AG20443 (cell line): ENCODE measurements at regions not wholly inside any gene's neighbourhood (a gene's known extent, or its start where the extent isn't known, plus 50 kb on each side); places are given as distances from the start of the nearest gene placed in this dataset.

Experiments used
- DNase-seq: peaks from one replicate; pipeline ENCODE4 v3.0.0; 2012; ENCODE audit warnings: low spot score, mixed read lengths

GRCh38 chr9:110143485-110143884 lies 64.5 kb downstream of the C9orf152 start:
- DNase-seq = no peak

DNA sequence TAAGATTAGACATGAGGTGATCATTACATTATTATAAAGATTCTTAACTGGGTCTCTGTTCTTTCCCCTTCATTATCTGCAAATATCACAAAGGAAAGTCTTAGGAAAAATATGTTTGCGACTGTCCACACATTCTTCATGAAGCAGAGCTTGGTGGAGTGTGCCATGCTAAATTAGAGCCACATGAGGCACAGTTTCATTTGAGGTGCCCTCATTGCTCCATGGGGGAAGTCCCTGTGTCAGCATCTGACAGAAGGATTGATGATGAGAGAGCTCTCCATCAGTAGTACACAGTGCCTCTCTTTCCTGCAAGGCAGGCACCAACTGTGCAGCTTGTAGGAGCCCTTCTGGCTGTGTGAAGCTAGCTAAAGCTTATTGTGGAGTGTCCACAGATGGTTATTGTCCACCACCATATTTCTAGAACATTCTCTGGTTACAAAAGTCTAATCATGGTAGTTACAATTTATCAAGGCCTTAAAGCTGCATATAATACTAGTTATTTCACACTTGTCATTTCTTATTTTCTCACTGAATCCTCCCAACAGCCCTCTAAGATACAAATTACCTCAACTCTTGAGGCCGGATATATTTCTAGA lies 63.9 kb downstream of the C9orf152 start:
- DNase-seq = no peak

DNA sequence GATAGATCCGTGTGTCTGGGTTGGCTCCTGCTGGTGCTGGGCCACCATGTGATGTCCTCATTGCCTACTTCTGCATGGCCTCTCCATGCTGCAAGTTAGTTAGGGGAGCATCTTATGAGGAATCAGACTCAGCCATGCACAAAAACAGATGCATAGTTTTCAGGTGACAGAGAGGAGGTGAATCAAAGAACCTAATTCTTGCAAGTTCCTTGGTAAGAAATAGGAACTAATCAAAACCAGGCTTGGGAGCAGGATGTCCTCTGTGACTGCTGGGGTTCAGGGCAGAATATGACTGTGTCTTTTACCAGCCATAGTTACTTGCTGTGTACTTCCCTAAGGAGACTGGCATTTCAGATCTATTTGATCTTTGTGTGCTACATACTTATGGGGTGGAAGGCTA lies 61.6 kb downstream of the C9orf152 start:
- no peak for DNase-seq

DNA sequence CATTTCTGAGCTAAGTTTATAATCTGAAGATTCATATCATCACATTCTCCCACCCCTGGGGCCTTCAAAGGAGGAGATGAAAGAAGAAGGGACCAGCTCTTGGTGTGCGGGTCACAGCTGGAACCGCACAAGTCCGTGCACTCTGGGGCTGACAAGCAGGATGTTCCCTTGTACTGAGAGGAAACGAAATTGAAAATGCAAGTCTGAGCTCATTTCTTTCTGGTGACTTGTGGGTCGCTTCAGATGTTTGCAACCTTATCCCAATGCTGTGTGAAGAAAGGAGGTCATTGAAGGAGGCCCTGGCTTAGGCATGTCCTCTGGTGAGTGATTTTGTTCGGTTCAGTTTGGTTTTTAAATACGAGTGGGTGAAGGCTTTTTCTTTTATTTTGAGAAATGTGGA lies 59.6 kb downstream of the C9orf152 start:
- no peak for DNase-seq

- peak; percentile 56 for DNase-seq
These were observed 59.1 kb downstream of the C9orf152 start for GRCh38 chr9:110148891-110149290.
